ENCODE measurements at regions not wholly inside any gene's neighbourhood (a gene's known extent, or its start where the extent isn't known, plus 50 kb on each side); places are given as distances from the start of the nearest gene placed in this dataset.

DNA sequence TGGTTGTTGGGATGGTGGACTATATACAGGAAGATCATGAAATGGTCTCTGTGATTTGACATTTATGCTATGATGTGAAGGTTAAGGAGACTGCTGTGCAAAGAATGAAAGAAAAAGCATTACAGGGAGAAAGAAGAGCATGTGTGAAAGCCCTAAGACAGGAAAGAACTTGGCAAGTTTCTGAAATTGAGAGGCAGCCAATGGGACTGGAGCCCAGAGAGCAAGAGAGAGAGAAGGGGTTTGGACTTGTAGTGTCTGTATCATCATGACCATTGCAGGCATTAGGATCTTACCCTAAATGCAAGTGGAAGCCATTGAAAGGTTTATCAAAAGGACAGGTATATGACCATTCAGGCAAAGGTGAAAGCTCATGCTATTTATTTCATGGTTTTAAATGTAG is 147.1 kb downstream of the NAA11 start:
- H3K27ac ChIP-seq = no peak overlapping the region
- H3K4me3 ChIP-seq = no peak overlapping the region
- no peak for TF ChIP-seq POLR2A (IDR thresholded peaks at IDR 0.05)
- no peak for TF ChIP-seq CTCF (IDR thresholded peaks at IDR 0.05)
- intact Hi-C loops (cut with DNase I) = no loop called here
- peak in 3 of 7 donors; percentile 5 to 24 (median 6) for DNase-seq
- no peaks in the 10 kb centered on the region for H3K4me1 ChIP-seq (replicated peaks in 1 of 2)
- H3K9me3 ChIP-seq (replicated peaks in 1 of 3) = no peaks in the 10 kb centered on the region
- H3K27me3 ChIP-seq = no peaks in the 10 kb centered on the region
- H3K36me3 ChIP-seq (replicated peaks in 1 of 2) = no peaks in the 10 kb centered on the region

DNA sequence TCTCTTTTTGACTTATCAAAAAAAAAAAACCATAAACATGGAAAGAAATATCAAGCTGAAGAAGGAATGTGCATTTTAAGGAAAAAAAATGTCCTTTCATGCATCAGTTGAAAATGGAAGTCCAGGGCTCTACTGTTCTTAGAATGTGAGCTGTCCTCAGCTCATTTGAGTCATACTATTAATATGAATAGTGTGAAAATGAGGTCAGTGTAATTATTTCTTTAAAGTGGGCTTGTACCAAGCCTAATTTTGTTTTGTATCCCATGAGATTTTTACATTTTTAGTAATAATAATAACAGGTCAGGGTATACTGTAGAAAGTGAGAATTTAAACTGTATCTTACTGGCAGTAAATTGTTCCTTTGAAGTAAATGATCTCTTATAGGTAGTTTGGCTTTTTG is 148.5 kb downstream of the NAA11 start:
- Histone ChIP-seq H3K4me3 (no peak overlapping the region), H3K36me3 (replicated peaks in 1 of 2) (no peaks in the 10 kb centered on the region), H3K27ac (no peak overlapping the region), H3K9me3 (replicated peaks in 1 of 3) (no peaks in the 10 kb centered on the region), H3K4me1 (replicated peaks in 1 of 2) (no peaks in the 10 kb centered on the region), H3K27me3 (no peaks in the 10 kb centered on the region)
- TF ChIP-seq CTCF (IDR thresholded peaks at IDR 0.05) (no peak), POLR2A (IDR thresholded peaks at IDR 0.05) (no peak)
- no peak for DNase-seq
- intact Hi-C loops (cut with DNase I) = no loop called here

DNA sequence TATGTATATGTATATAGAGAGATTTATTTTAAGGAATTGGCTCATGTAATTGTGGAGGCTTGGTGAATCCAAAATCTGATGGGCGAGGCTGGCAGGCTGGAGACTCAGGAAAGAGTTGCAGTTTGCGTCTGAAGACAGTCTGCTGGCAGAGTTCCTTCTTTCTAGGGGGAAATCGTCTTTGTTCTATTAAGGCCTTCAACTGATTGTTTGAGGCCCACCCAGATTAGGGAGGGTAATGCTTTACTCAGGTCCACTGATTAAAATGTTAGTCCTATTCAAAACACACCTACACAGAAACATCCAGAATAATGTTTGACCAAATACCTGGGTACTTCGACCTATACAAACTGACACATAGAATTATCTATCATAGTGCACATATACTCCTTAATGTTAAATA is 149.5 kb downstream of the NAA11 start:
- TF ChIP-seq POLR2A (IDR thresholded peaks at IDR 0.05) = no peak
- no peak for TF ChIP-seq CTCF (IDR thresholded peaks at IDR 0.05)
- no peaks in the 10 kb centered on the region for H3K4me1 ChIP-seq (replicated peaks in 1 of 2)
- WGBS, 4 donors = 67 to 83% (median 75%) methylated on average over 4 of the region's 4 CpGs

GRCh38 chr4:79175716-79176115 is 150.1 kb downstream of the NAA11 start:
- Histone ChIP-seq H3K9me3 (replicated peaks in 1 of 3) (no peaks in the 10 kb centered on the region), H3K36me3 (replicated peaks in 1 of 2) (no peaks in the 10 kb centered on the region), H3K27me3 (no peaks in the 10 kb centered on the region), H3K27ac (no peak overlapping the region), H3K4me3 (no peak overlapping the region), H3K4me1 (replicated peaks in 1 of 2) (no peaks in the 10 kb centered on the region)
- no peak for DNase-seq
- TF ChIP-seq POLR2A (IDR thresholded peaks at IDR 0.05) = no peak
- no peak for TF ChIP-seq CTCF (IDR thresholded peaks at IDR 0.05)
- intact Hi-C loops (cut with DNase I) = no loop called here

More for the DNA sequence above, 149.5 kb downstream of the NAA11 start:
- H3K36me3 ChIP-seq (replicated peaks in 1 of 2) = no peaks in the 10 kb centered on the region
- no peaks in the 10 kb centered on the region for H3K9me3 ChIP-seq (replicated peaks in 1 of 3)
- intact Hi-C loops (cut with DNase I) = no loop called here
- no peak overlapping the region for H3K27ac ChIP-seq
- no peaks in the 10 kb centered on the region for H3K27me3 ChIP-seq
- DNase-seq = no peak
- H3K4me3 ChIP-seq = no peak overlapping the region
